ENCODE measurements at regions not wholly inside any gene's neighbourhood (a gene's known extent, or its start where the extent isn't known, plus 50 kb on each side); places are given as distances from the start of the nearest gene placed in this dataset.

DNA sequence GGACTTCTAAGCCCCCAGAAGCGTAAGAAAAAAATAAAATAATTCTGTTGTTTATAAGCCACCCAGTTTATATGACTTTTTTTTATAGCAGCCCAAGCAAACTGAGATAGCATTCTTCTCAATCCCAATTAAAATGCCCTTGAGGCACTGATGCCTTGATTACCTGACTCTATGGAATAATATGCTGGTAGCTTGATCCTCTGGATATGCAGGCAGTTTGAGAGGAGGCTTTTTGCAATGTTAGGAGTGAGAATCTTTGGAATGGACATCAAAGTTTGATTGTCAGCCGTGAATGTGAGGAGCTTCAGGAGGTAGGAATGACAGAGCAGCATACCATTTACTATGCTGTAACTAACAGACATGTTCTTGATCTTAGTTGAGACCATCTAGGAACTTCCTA lies 275.6 kb downstream of the AASDHPPT start:
- TF ChIP-seq, protein P1, sequence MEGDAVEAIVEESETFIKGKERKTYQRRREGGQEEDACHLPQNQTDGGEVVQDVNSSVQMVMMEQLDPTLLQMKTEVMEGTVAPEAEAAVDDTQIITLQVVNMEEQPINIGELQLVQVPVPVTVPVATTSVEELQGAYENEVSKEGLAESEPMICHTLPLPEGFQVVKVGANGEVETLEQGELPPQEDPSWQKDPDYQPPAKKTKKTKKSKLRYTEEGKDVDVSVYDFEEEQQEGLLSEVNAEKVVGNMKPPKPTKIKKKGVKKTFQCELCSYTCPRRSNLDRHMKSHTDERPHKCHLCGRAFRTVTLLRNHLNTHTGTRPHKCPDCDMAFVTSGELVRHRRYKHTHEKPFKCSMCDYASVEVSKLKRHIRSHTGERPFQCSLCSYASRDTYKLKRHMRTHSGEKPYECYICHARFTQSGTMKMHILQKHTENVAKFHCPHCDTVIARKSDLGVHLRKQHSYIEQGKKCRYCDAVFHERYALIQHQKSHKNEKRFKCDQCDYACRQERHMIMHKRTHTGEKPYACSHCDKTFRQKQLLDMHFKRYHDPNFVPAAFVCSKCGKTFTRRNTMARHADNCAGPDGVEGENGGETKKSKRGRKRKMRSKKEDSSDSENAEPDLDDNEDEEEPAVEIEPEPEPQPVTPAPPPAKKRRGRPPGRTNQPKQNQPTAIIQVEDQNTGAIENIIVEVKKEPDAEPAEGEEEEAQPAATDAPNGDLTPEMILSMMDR (IDR thresholded peaks at IDR 0.05 in 4 of 5, conservative IDR thresholded peaks at IDR 0.05 in 1 of 5), result no peak
- TF ChIP-seq POLR2A (IDR thresholded peaks at IDR 0.05), result no peak
